ENCODE measurements at regions not wholly inside any gene's neighbourhood (a gene's known extent, or its start where the extent isn't known, plus 50 kb on each side); places are given as distances from the start of the nearest gene placed in this dataset.
"Not testable (repeated sequence)": the region's sequence is repeated elsewhere in the genome, so short reads cannot be mapped to it uniquely, and the experiment has no call there.

DNA sequence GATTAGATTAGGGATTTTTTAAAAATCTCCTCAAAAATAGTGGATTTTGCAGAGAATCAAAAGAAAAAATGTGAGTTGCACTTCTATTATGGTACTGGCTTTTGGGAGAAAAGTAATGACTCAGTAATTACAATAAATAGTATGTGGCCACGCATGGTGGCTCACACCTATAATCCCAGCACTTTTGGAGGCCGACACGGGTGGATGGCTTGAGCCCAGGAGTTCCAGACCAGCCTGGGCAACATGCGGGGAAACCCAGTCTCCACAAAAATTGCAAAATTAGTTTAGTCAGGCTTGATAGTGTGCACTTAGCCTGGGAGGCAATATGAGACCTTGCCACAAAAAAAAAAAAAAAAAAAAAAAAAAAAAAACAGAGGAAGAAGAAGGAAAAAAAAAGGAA is 1098.2 kb downstream of the ZPLD1 start:
- TF ChIP-seq, protein P1, sequence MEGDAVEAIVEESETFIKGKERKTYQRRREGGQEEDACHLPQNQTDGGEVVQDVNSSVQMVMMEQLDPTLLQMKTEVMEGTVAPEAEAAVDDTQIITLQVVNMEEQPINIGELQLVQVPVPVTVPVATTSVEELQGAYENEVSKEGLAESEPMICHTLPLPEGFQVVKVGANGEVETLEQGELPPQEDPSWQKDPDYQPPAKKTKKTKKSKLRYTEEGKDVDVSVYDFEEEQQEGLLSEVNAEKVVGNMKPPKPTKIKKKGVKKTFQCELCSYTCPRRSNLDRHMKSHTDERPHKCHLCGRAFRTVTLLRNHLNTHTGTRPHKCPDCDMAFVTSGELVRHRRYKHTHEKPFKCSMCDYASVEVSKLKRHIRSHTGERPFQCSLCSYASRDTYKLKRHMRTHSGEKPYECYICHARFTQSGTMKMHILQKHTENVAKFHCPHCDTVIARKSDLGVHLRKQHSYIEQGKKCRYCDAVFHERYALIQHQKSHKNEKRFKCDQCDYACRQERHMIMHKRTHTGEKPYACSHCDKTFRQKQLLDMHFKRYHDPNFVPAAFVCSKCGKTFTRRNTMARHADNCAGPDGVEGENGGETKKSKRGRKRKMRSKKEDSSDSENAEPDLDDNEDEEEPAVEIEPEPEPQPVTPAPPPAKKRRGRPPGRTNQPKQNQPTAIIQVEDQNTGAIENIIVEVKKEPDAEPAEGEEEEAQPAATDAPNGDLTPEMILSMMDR (conservative IDR thresholded peaks at IDR 0.05; ENCODE audit: low read depth), result no peak
- POLR2A ChIA-PET (ENCODE audit: low non-redundant PET), result no interaction called here
- no peak for DNase-seq (ENCODE audit: low spot score)

DNA sequence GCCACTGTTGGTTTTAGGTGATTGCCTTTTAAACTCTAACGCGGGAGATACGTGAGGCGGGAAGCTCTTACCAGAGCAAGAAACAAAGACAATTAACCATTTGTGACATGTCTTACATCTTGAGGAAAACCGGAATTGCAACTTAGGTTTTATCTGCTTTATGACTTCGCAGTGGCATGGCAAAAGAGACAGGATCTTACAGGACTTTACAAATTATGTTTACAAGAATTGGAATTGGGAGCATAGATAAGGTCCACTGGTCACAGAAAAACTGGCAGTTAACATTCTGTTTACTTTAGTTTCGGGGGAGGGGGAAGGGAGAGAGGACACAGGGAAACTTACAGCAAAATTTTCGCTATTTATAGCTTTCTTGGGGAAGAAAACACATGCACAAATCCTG is 1119.6 kb downstream of the ZPLD1 start:
- H3K27ac ChIP-seq, result no peak overlapping the region
- TF ChIP-seq, protein P1 (conservative IDR thresholded peaks at IDR 0.05; ENCODE audit: low read depth), result no peak
- CTCF ChIA-PET, result no interaction called here
- no peak for DNase-seq (ENCODE audit: low spot score)
- POLR2A ChIA-PET (ENCODE audit: low non-redundant PET), result no interaction called here

More for the DNA sequence above, 1098.2 kb downstream of the ZPLD1 start:
- H3K27ac ChIP-seq, result no peak overlapping the region
- CTCF ChIA-PET, result no interaction called here

DNA sequence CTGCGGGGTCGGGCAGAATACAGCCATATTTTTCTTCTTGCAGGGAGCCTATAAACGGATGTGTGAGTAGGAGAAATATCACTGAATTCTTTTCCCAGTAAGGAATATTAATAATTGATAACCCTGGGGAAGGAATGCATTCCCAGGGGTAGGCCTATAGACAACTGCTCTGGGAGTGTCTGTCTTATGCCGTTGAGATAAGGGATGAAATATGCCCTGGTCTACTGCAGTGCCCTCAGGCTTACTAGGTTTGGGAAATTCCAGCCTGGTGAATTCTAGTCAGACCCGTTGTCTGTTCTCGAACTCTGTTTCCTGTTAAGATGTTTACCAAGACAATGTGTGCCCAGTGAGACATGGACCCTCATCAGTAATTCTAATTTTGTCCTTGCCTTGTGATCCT is 1129.3 kb downstream of the ZPLD1 start:
- POLR2A ChIA-PET (ENCODE audit: low non-redundant PET); H3K27ac ChIP-seq; DNase-seq (ENCODE audit: low spot score); CTCF ChIA-PET: not testable (repeated sequence)

DNA sequence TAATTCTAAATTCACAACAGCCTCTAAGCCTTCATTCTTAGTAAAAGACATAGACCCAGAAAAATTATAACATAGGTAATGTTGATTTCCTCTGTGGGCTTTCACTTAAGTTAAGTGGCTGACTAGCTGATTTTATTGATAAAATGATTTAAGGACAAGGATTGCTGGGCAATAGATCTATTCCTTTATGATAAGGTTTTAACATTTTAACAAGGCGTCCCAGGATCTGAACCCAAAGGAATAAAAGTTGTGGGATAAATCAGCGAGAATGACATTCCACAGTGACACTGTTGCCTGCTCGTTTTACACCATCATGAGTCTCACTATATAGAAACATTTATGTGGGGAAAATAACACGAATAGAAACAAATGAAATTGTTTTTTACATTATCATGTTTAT is 1151.0 kb downstream of the ZPLD1 start:
- ChIA-PET POLR2A (ENCODE audit: low non-redundant PET) (no interaction called here), CTCF (no interaction called here)
- TF ChIP-seq, protein P1 (conservative IDR thresholded peaks at IDR 0.05; ENCODE audit: low read depth), result no peak
- DNase-seq (ENCODE audit: low spot score), result no peak
- no peak overlapping the region for H3K27ac ChIP-seq

DNA sequence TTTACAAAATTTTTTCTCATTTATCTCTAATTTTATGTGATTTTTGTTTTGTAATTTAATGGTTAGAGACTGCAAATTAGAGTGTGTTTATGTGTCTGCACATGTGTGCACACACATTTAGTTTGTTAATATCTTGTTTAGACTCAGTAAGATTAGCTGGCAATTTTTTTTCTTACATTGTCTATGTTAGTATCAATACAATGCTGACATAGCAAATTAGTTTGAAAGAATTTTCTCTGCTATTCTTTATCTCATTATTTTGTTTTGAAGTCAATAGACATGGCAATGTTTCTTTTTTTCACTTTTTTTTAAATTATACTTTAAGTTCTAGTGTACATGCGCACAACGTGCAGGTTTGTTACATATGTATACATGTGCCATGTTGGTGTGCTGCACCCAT is 1155.0 kb downstream of the ZPLD1 start:
- POLR2A ChIA-PET (ENCODE audit: low non-redundant PET), result no interaction called here
- TF ChIP-seq, protein P1 (conservative IDR thresholded peaks at IDR 0.05; ENCODE audit: low read depth), result no peak

DNA sequence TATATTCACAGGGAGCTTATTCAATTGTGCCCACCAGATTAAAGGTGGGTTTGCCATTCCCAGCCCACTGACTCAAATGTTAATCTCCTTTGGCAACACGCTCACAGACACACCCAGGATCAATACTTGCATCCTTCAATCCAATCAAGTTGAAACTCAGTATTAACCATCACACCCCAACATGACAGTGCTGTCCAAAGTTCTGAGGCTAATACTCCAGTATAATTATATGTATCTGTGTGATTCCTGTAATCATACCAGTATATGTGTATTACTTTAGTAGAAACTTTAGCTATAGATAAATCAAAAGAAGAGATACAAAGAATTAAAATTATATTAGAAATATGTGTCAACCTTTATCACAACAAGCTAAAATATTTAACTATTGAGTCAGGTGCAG is 1166.0 kb downstream of the ZPLD1 start:
- ChIA-PET CTCF (no interaction called here), POLR2A (ENCODE audit: low non-redundant PET) (no interaction called here)
- no peak for DNase-seq (ENCODE audit: low spot score)
- H3K27ac ChIP-seq, result no peak overlapping the region
- TF ChIP-seq, protein P1 (conservative IDR thresholded peaks at IDR 0.05; ENCODE audit: low read depth), result no peak

More for the DNA sequence above, 1155.0 kb downstream of the ZPLD1 start:
- CTCF ChIA-PET, result no interaction called here
- no peak overlapping the region for H3K27ac ChIP-seq
- no peak for DNase-seq (ENCODE audit: low spot score)

DNA sequence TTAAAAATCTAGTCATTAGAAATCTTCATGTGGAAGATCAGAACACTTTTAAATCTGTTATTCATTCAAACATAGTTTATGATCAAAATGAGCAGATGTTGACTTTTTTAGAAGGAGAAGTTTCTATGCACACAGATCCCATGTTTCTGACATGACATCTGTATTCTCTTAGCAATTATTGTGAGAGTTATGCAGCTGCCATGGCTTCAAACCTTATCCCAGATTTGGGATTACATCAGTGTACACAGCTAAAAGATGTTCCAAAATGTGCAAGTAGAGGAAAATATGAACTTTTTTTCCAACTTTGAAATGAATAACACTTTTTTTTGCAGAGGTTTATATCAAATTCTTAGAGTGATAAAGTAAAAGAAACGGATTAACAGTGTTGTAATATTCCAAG is 1166.9 kb downstream of the ZPLD1 start:
- DNase-seq (ENCODE audit: low spot score), result no peak
- ChIA-PET POLR2A (ENCODE audit: low non-redundant PET) (no interaction called here), CTCF (no interaction called here)
- TF ChIP-seq, protein P1 (conservative IDR thresholded peaks at IDR 0.05; ENCODE audit: low read depth), result no peak
- H3K27ac ChIP-seq, result no peak overlapping the region
